HUDEP-2 (cell line): ENCODE measurements at regions not wholly inside any gene's neighbourhood (a gene's known extent, or its start where the extent isn't known, plus 50 kb on each side); places are given as distances from the start of the nearest gene placed in this dataset.
A peak's percentile ranks its signal among the peaks of the same experiment; 100 is the strongest.

Experiments
- DNase-seq, 76 experiments: peaks; one replicate each; lab custom pipeline; 2025; ENCODE audit not compliant: unreplicated experiment in 76 of 76; lab: John Stamatoyannopoulos, UW

DNA sequence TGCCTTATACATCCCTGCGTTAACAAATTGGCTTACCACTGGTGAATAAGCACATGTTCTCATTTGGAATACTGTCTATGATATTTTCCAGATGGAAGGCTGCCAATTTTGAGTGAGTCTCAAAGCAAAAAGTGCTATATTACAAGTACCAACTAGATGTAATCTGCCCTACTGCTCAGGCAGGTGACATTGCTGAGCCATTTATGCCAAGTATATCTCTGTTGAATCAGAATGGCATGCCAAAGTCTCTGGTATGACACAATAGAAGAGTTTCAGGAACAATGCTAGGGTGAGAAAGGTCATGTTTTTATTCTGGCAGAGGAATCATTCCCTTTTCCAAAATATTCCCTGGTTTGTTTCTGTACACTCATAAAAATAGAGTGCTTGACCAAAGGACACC lies 356.5 kb downstream of the CDH9 start:
- DNase-seq, result no peak

DNA sequence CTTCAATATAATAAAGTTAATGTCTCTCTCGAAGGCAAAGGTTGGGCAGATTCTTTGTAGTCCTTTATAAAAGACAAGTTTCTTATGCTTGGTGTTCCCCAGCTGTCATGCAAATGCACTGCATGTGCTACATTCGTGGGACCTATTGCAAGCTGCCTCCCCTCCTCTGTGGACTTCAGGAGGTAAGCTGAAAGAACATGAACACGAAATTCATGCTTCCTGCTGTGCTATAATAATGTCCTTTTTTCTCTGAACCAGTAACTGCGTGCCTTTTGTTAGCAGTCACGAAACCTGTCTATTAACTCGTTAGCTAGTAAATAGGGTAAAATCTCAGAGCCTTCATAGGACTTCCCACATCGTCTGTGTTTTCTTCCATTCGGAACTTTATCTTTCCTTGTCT lies 363.5 kb downstream of the CDH9 start:
- no peak for DNase-seq

DNA sequence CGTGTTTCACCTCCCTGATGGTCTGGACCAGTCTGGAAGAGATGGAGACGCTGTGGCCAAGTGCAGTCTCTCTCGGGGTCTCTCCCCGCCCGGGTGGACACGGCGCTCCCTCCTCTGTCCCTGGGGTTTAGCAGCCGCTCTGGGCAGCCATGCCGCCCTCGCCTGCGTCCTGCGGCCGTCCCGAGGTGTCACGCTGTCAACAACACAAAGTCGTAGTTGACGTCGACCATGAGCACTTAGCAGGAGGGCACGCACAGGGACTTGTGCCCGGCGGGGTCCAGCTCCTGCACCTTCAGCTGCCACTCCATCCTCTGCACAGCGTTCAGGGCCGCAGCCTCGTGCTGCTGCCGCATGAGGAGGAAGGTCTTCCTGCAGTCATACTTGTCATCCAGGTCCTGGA lies 368.9 kb downstream of the CDH9 start:
- DNase-seq, result no peak

GRCh38 chr5:26669031-26669430 lies 369.4 kb downstream of the CDH9 start:
- DNase-seq, result no peak

DNA sequence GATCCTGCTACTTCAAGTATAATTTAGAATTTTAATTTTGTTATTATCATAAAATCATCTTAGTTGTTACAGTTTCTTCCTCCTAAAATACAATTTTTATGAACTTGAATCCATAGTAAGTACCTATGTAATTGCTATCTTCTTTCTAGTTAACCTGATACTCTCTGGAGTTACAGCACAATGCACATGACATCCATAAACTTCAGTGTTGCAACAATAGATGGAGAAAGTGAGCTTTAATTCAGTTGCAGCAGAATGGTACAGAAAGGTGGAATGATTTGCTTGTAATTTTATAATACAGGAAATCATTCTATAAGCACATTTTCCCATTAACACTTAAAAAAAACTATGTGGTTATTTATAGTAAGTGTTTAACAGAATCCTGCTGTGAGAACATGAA lies 372.0 kb downstream of the CDH9 start:
- DNase-seq, result no peak

GRCh38 chr5:26663500-26663899 lies 374.9 kb downstream of the CDH9 start:
- DNase-seq, result no peak

DNA sequence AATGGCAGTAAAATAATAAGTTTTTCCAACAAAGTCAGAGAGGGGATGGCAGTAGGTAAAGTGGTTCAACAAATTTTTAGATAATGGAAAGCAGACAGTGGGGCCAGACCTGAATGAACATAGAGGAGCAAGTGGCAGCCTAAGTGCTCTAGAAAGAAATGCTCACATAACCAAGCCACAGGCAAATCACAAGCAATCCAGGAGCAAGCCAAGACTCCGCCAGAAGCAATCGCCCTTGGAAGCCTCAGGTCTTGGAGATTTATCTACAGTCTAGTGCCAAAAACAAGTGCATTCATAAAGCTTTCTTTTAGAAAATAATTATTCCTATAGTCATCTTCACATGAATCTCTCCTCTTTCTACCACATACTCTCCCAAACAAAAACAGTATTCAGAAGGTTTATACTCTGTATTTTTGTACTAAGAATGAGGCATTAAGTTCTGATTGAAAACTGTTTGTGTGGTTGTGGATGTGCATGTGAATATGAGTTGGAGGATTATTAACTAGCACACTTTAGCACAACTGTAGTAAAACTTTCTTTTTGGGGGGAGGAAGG lies 375.5 kb downstream of the CDH9 start:
- no peak for DNase-seq

- no peak for DNase-seq
These were observed 378.3 kb downstream of the CDH9 start for GRCh38 chr5:26660116-26660515.

DNA sequence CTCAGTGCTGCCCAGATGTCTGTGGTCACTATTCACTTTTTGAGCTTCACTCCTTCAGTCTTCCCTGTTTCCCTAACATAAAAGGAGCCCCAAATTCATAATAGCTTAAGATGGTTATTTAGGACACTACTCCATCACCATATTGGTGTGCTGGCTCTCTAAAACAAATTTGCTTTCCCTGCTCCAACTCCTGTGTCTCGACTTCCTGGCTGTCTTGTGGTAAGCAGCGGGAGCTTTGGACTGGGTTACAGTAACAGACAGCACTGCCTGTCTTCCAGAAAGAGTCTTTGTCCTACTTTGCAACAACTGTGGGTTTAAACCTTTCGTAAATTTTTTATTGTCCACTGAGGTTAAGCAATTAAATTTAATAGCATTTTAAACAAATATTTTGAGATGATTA lies 389.4 kb downstream of the CDH9 start:
- DNase-seq, result no peak

DNA sequence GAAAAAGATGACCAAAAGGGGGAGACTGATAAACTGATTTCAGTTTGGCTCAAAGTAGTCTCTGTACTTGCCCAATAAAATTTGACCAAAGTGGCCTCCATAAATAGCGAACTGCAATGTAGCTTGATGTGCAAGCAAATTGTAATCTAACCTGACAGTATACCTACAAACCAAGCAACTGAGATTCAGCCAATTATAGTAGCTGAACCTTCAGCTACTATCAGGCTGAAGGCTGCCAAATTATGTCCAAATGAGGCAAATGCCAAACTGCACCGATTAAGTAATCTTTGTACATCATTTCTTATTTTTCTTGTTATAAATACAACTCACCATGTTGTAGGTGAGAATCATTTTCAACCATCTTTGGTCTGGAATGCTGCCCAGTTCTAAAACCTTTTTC lies 390.6 kb downstream of the CDH9 start:
- DNase-seq, result no peak

GRCh38 chr5:26645659-26646058 lies 392.7 kb downstream of the CDH9 start:
- no peak for DNase-seq

- no peak for DNase-seq
These were observed 396.9 kb downstream of the CDH9 start for GRCh38 chr5:26641492-26641891.

- DNase-seq, result peak in 1 of 76 experiments; percentile 0
These were observed 413.3 kb downstream of the CDH9 start for GRCh38 chr5:26625099-26625498.

DNA sequence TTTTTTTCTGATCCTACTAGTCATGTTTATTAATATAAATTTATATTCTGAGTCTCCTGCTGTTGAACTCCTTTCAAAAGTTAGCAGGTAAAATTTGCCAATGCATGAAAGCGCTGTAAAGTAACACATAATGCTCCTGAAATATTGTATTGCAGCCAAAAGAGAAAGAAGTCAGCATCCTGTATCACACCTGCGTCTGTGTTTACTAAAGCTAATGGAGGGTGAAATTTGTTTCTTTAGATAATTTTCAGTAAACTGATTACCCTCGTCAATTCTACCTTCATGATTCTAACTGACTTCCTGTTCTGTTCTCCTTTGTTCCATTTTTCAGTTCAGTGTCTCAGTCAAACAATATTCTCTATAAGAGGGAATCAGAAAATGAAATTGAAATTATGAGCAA lies 415.4 kb downstream of the CDH9 start:
- DNase-seq, result no peak

DNA sequence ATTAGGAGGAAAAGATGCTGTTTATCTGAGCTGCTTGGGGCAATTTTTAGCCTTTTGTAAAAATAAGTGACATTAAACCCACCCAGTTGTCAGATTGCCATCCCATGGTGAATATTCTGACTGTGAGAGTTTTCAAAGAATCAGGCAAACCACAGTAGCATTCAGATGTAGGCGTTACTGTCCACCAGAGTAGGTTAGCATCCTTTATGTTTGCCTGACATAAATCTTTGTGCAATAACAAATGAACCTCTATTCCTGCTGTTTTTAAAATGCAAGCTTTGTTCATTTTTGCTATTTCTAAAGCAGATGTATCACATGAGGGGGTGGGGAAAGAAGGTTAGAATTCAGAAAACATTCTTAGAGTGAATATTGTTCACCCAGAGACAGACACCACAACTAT lies 427.8 kb downstream of the CDH9 start:
- no peak for DNase-seq

GRCh38 chr5:26601563-26601962 lies 436.8 kb downstream of the CDH9 start:
- no peak for DNase-seq

DNA sequence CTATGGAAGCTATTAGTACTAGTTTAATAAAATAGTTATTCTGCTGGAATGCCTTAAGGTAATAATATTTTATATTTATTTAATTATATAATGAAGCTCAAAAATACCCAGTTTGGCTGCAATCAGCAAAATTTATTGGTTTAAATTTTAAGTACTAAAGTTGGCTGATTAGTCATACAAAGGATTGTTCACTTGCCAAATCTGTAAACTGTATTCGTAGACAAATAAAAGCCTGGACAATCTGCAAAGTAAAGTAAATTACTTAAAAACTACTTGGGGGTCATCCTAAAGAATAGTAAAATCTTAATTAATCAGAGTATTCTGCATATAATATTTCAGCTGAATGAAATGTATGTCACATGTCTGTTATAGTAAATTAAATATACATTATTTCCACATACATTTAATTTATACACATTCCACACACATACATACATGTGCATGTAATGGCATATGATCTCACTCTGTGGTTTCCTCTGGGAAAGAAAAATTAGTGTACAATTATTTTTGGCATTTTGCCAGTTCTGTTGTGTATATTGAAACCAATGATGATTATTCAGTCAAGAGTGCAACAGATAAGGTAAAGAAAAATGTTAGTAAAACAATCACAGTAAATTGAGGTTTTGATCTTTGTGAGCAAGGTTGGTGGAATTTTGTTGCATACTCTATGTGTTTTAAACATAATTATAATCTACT lies 455.9 kb downstream of the CDH9 start:
- DNase-seq, result no peak

DNA sequence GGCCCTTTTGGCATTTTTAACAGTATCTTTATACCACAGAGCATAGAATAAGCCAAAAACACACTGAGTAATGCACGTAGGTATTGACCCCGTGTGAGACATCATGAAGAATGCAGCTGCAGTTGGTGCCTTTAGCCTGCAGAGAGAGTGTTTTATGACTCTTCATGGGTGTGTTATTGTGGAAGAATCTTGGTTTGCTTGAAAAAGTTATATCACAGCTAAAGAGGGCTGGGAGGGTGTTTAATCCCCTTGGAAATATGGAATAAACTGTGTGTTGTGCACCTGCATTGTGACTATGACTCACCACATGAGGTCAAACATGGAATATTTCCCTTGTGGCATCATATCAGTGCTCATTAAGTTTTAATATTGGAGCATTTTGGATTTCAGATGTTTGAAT lies 458.7 kb downstream of the CDH9 start:
- no peak for DNase-seq

DNA sequence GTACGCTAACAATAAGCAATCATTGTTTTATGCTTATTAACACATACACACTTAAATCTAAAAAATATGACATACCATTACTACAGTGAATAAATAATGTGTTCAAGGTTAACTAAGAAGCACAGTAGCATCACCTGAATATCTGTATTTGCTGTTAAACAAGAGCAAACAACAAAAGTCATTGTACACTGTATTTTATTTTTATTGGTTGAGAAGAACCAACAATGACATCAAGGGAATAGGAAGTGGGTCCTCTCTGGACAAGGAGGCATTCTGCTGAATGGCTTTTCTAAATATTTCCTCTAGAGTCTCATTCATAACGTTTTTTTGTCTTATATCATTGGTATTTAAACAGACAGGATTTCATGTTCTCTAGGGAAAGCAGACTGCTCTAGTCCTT lies 460.4 kb downstream of the CDH9 start:
- no peak for DNase-seq

GRCh38 chr5:26572480-26572879 lies 465.9 kb downstream of the CDH9 start:
- DNase-seq, result no peak

DNA sequence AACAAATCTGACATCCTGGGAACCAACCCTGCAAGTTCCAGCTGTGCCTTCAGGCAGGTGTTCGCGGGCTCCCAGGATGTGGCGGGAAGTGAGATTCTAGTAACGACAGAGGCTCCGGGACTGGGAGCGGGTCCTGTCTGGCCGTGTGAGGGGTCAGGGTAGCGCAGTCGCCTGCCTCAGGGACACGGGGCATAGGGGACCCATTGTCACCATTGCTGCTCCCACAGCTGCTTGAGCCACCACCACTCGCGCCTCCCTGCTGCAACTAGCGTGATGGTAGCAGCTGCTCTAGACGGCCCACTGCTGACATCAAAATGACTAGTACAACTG lies 468.5 kb downstream of the CDH9 start:
- no peak for DNase-seq

GRCh38 chr5:26569241-26569928 lies 469.0 kb downstream of the CDH9 start:
- DNase-seq, result no peak
